Transverse colon (tissue), 3 donors: ENCODE measurements at regions not wholly inside any gene's neighbourhood (a gene's known extent, or its start where the extent isn't known, plus 50 kb on each side); places are given as distances from the start of the nearest gene placed in this dataset.

Experiments
- CTCF ChIP-seq, 5 experiments: fragments of 200-600 bp in 3 of 5; fragments of 450-650 bp in 2 of 5; sonication (generic) in 3 of 5; IDR thresholded peaks; 1 replicate in 2 of 5; 2 replicates in 3 of 5; pipeline ENCODE4 v1.5.1; 2016 to 2017; ENCODE audit warnings: antibody characterized with exemption in 5 of 5, inconsistent platforms in 3 of 5, mild to moderate bottlenecking in 2 of 5, moderate library complexity in 1 of 5
- POLR2A ChIP-seq: fragments of 450-650 bp; IDR thresholded peaks from one replicate; pipeline ENCODE4 v1.6.1; 2016; ENCODE audit warnings: antibody characterized with exemption, mild to moderate bottlenecking, moderate library complexity

GRCh38 chr3:177381070-177381469 lies 183.8 kb upstream of the TBL1XR1 start:
- TF ChIP-seq CTCF (IDR thresholded peaks at IDR 0.05) = no peak
- no peak for TF ChIP-seq POLR2A
